ENCODE measurements at regions not wholly inside any gene's neighbourhood (a gene's known extent, or its start where the extent isn't known, plus 50 kb on each side); places are given as distances from the start of the nearest gene placed in this dataset.

DNA sequence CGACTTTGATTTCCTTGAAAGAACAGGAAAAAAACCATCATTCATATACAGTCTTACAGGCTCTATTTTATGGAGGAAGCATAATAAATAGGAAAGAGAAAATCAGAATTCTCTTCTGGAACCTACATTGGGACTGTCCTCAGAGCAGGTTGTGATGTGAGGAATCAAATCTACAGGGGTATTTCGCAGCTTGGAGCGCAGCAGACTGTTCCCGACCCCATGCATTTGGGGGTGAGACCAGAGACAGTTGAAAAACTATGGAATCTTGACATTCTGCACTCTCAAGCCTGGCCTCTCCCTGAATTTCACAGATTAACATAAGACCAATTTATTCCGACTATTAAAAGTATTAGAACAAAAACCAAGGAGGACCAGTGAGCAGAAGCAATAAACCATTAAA is 93.3 kb upstream of the PRSS58 start:
- DNase-seq: no peak

DNA sequence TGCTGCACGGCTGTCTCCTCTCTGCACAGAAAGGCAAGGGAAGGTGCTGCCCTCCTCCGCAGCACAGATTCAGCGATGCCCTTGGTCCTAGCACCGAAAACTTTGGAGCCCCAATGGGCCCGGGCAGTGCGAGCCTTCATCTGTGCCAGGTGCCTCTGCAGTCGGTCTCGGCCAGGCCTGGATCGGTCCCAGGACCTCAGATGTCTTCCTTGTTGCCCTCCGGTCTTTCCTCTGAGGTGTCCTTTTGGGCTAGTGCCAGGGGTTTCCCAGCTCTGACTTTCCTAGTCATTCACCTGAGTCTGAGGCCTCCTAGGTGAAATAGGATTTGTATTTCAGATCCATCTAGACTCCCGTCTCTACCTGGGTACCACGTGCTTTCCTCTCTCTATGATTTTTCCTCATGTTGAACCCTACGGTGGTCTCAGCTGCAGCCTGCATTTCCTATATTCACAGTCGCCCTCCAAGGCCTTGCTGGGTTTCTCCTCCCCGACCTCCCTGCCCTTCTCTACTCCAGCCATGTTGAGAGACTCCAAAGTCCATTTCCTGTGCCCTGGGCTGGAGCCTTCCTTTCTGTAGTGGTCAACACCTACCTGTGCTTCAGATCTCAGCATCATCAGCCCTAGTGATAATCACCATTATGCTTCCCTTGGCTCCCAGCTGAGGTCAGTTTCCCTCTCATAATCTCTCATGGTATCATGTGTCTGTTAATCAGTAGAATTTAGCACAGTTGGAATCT is 92.0 kb upstream of the PRSS58 start:
- no peak for DNase-seq

DNA sequence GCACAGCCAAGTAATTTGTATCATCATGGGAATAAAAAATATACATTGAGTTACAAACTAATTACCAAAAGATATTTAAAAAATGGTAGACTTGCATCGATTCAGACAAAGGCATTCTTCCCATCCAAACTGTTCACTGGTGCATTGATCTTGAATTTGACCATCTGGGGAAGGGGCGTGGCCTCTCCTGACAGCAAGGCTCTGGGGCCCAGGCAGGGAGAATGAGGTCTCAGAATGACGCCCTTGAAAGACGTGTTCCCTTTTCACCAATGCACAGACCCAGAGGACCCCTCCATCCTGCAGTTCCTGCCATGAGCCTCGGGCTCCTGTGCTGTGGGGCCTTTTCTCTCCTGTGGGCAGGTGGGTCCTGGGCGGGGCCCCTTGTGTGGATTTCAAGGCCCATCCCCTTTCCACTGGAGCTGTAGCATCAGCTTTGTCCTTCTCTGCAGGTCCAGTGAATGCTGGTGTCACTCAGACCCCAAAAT is 91.1 kb upstream of the PRSS58 start:
- no peak for DNase-seq

DNA sequence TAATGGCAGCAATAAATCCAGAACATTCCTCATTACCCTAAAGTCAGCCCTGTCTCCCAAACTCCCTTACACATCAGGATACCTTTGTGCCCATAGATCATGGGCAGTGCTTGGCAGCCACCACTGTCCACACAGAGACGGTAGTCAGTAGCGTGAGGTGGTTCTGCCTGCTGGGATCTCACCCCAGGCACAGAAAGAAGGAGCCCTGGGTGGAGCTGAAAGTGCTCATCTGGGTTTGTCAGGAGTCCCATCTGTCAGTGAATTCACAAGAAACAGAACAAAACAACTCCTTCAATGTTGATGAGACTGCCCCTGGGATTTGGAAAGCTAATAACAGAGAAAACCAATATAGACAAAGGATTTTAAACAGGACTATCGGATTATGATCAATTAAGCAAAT is 90.2 kb upstream of the PRSS58 start:
- no peak for DNase-seq

DNA sequence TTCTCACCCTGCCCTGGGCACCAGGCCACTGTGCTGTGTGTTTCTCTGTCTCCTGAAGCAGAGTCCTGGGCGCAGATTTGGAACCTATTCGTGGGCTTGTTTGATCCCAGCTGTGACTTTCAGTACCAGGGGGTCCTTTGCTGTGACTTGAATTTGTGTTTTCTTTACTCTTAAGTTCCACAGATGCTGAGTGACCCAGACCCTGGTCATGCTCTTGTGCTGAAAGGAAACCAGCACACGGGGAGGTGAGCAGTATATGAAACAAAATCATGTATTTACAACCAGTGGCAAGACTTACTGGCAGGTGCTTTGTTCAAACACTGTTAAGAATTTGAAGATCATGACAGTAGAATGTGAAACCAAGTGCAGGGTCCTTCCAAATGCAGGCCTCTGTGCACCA is 89.2 kb upstream of the PRSS58 start:
- DNase-seq: no peak

DNA sequence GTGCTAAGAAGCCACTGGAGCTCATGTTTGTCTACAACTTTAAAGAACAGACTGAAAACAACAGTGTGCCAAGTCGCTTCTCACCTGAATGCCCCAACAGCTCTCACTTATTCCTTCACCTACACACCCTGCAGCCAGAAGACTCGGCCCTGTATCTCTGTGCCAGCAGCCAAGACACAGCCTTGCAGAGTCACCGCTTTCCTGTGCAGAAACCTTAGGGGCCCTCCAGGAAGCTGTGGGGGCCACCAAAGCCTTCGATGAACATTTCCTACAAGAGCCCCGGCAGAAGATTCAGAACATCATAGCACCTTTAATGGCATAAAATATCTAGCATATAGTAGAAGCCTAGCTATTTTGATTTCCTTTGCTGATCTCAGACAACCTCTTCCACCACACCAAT is 88.0 kb upstream of the PRSS58 start:
- DNase-seq: no peak

DNA sequence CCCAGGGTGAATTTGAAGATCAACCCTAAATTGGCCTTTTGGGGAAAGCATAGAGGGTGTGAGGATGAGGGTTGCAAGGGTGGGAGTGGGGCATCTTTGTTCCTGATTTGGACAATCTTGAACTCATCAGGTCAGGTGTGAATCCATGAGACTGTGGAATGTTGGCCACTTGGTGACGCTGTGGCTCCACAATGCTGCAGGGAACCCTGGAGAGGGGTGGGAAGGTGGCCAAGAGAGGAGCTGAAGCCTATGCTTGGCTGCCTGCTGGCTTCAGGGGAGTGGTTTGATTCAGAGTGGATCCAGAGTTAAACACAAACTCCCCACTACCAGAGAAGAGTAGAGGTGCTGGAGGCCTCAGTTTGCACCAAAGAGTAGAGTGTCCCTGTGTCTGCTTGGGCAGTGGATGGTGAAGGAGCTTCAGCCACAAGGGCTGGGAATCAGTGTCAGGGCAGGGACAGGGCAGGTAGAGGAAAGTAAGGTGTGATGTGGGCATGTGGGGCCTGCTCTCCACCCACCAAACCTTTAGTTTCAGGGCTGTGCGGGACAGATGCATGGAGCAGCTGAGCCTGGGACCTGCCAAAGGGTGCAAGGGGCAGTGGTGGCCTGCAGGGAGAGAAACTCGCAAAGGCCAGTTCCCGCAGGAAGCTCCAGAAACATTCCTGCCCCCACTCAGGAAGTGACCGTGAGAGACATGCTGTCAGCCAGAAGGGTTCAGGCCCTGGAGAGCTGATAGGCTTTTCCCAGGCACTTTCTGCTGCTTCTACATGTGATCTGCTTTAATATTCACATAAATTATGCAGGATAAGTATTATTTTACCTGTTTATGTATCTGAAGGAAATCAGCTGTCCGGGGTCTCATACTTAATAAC is 81.0 kb upstream of the PRSS58 start:
- no peak for DNase-seq

DNA sequence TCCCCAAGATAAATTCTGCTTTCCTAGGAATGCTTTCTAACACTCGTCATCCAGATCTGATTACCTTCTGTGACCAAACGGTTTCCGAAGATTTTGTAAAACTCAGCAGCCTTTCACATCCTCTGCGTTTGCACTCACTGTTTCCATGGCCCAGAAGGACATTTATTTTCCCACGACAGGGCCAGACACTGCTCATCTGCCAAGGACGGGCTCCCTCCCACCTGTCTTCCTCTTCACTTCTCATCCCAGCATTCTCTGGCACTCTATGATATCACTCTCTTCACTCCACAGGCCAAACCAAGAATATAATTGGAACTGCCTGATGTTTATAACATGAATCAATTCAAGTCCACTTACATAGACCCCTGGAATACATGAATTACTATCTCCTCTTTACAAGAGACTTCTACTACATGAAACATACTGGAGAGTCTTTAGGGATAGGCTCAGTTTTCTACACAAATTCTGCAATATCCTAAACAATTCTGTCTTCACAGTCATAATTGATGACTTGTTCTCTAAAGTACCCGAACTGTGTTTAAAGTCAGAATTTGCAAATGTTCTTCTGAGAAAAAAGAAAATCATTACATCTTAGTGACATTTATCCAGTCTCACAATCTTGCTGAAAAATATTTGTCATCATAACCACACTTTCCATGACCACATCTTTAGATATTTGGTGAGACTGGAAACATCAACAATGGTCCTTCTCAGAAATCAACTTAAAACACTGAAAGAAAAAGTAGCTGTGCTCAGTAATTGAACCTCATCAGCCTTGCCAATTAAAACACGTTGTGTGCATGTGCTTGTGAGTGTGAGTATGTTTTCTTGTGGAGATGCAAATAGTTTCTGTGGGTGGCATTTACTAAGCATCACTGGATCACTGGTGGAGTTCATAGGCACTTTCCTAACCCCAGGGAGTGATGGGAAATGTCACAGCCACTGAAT is 79.5 kb upstream of the PRSS58 start:
- no peak for DNase-seq

DNA sequence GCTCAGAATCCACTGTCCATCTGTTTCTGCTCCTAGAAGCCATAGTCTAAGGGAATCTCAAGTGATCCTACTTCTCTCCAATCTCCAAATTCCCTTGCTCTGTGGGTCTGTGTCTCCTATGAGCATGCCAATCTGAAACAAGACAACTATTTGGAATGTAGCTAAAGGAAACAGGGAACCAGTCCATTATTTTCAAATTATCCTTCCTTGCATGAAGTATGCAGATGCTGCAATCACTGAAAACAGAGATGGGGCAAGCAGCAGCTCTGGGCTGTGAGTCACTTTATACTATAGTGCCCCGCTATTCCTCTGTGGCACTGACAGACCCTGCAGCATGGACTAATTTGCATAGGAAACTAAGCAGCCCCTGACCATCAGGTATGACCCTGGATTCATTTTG is 76.9 kb upstream of the PRSS58 start:
- no peak for DNase-seq

DNA sequence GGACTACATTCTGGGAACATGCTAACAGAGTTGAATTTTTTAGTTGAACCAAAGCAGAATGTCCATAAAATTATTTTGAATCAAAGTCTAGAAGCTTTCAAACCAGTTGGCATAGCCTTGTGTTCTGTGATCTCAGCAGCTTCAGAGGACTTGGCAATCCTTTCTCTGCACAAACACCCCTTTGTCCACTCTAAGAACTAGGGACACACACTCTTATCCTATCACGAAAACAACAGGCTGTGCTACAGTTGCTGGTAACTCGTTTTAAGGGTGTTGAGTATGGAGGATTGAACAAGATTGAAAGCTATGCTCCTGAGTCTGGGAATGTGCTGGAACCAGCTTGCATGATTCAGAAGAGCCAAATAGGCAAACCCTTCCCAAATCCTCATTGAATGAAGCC is 76.4 kb upstream of the PRSS58 start:
- DNase-seq: no peak

DNA sequence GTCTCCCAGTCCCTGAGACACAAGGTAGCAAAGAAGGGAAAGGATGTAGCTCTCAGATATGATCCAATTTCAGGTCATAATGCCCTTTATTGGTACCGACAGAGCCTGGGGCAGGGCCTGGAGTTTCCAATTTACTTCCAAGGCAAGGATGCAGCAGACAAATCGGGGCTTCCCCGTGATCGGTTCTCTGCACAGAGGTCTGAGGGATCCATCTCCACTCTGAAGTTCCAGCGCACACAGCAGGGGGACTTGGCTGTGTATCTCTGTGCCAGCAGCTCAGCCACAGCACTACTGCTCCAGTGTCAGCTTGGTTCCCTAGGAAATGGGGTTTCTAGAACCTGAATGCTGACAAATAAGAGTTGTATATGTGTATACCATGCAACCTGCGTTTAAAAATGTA is 74.6 kb upstream of the PRSS58 start:
- no peak for DNase-seq

DNA sequence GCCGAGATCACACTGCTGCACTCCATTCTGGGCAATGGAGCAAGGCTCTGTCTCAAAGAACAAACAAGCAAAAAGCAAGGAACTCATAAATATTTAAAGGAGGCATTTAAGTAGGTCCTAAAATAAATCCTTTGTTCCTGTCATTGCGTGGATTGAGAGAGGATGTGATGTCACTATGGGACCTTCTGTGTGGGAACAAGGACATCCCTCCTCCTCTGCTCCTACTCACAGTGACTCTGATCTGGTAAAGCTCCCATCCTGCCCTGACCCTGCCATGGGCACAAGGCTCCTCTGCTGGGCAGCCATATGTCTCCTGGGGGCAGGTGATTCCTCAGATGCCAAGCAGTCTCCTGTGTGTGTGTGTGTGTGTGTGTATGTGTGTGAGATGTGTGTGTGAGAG is 74.1 kb upstream of the PRSS58 start:
- no peak for DNase-seq

DNA sequence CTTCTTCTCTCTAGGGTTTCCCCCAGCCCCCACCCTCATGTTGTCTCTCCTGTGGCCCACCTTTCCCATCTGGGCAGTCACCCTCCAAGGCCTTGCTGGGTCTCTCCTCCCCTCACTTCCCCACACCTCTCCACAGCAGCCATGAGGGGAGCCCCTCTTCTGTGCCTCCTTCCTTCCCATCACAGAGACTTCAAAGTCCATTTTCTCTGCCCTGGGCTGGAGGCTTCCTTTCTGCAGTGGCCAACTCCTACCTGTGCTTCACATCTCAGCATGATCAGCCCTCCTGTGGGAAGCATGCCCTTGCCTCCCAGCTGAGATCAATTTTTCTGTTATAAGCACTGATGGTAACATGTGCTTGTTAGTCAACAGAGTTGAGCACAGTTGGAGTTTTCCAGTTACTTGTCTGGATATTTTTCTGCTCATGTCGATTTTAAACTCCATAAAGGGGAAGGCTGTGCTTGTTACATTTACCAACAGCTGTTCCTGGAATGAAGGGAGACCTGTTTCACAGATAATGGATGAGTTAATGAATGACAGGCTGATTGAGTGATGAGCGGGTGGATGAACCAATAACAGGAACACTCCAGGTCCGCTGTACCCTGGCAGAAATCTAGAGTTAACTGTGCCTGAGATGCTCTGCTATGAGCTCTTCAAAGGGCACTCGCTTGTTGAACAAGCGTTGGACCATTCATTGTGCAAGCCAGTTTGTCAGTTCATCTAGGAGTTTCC is 71.4 kb upstream of the PRSS58 start:
- no peak for DNase-seq

DNA sequence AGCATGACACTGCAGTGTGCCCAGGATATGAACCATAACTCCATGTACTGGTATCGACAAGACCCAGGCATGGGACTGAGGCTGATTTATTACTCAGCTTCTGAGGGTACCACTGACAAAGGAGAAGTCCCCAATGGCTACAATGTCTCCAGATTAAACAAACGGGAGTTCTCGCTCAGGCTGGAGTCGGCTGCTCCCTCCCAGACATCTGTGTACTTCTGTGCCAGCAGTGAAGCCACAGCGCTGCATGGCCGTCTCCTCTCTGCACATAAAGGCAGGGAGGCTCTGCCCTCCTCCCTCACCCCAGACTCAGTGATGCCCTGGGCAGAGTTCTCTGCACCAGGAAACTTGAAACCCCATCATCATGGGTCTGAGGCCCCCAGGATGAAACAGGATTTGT is 70.7 kb upstream of the PRSS58 start:
- DNase-seq: no peak

DNA sequence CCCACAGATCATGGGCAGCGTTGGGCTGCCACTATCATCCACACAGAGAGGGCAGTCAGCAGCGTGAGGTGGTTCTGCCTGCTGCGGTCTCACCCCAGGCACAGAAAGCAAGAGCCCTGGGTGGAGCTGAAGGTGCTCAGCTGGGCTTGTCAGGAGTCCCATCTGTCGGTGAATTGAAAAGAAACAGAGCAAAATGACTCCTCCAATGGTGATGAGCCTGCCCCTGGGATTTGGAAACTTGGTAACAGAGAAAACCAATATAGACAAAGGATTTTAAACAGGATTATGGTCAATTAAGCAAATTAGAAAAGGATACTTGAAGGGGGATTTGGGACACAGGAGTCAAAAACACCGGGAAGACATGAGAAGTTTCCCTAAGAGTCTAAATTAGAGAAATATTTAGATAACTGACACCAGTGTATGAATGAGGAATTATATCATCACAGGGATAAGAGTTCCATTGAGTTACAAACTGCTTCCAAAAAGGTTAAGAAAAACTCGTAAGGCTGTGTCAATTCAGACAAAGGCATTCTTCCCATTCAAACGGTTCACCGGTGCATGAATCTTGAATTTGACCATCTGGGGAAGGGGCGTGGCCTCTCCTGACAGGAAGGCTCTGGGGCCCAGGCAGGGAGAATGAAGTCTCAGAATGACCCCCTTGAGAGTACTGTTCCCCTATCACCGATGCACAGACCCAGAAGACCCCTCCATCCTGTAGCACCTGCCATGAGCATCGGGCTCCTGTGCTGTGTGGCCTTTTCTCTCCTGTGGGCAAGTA is 70.0 kb upstream of the PRSS58 start:
- no peak for DNase-seq

DNA sequence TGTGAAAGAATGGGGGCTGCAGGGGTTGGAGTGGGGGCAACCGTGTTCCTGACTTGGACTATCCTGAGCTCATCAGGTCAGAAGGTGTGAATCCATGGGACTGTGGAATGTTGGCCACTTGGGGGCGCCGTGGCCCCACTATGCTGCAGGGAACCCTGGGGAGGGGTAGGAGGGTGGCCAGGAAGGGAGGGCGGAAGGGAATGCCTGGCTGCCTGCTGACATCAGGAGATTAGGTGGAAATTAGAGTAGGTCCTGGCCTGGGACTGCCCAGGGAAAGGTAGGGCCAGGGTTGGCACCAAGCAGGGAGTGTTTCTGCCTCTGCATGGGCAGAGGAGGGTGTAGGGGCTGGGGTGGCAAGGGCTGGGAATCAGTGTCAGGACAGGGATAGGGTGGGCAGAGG is 65.8 kb upstream of the PRSS58 start:
- no peak for DNase-seq

DNA sequence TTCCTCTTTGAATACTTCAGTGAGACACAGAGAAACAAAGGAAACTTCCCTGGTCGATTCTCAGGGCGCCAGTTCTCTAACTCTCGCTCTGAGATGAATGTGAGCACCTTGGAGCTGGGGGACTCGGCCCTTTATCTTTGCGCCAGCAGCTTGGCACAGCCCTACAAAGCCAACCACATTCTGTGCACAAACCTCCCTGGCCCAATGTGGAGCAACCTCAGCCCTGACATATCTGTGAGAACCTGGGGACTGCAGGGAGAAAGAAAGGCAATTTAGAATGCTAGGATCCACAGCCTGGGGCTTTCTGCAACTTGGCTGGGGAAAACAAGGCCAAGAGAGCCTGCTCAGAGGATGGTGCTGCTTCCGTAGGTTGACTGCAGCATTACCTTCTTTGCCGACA is 63.5 kb upstream of the PRSS58 start:
- no peak for DNase-seq

DNA sequence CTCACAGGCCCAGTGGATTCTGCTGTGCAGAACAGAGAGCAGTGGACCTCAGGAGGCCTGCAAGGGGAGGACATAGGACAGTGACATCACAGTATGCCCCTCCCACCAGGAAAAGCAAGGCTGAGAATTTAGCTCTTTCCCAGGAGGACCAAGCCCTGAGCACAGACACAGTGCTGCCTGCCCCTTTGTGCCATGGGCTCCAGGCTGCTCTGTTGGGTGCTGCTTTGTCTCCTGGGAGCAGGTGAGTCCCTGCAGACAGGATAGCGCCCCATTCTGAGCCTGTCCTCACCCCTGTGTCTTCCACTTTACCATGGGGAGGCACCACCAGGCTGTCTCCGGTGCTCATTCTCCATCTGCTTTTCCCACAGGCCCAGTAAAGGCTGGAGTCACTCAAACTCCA is 63.0 kb upstream of the PRSS58 start:
- DNase-seq: no peak

DNA sequence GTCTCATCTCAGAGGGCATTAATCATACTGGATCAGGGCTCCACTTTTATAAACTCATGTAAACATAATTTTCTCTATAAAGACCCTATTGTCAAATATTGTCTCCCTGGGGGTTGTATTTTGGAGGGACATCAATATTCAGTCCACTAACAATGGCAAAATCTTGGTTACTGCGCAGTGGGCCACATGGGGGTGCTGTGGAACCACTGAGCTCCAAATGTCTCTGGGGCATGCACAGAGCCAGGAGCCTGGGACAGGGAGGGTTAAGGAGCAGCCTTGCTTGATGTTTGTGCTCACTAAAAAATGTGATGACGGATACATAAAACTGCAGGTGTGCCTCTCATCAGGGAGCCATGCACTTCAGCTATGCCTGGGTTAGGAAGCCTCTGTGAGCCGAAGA is 62.1 kb upstream of the PRSS58 start:
- no peak for DNase-seq

DNA sequence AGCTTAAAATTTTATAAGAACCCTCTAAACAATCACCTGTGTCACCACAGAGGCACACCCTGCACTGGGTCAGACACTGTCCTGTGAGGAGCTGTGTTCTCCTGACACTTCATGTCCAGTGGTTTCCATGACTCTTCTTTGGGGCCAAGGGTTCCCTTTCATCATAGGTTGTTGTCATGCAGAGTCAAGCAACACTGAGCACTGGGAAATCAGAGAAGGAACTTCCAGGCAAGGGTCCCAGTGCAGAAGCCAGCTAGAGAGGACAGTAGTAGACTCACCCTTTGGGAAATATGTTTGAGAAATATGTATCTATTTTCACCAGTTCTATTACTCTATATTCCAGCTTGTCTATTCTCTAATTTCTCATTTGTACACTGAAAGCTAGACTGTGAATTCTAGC is 56.4 kb upstream of the PRSS58 start:
- no peak for DNase-seq

DNA sequence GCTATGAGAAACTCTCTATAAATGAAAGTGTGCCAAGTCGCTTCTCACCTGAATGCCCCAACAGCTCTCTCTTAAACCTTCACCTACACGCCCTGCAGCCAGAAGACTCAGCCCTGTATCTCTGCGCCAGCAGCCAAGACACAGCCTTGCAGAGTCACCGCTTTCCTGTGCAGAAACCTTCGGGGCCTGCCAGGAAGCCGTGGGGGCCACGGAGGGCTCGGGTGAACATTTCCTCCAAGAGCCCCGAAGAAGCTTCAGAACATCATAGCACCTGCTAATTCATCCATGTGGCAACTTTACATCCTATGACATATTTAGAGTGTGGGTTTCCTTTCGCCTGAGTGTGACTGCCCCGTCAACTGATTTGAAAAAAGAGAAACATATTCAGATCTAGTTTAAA is 55.7 kb upstream of the PRSS58 start:
- no peak for DNase-seq

DNA sequence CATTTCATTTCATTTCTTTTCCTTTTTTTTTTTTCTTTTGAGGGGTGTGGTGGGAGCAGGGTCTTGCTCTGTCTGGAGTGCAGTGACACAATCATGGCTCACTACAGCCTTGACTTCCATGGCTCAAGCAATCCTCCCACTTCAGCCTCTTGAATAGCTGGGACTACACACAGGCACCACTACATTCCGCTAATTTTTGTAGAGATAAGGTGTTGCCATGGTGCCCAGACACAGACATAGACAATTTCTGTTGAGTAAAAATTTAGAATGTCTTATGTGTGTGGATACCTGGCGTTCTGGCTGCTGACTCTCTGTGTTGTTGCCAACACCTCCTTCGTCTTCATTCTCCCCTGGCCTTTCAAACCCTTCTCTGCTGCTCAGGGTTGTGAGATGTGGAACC is 54.0 kb upstream of the PRSS58 start:
- no peak for DNase-seq
